Effector memory CD8-positive, alpha-beta T cell (primary cell): ENCODE measurements at regions not wholly inside any gene's neighbourhood (a gene's known extent, or its start where the extent isn't known, plus 50 kb on each side); places are given as distances from the start of the nearest gene placed in this dataset.

Experiments used
- ATAC-seq: fragments of 150-1000 bp; cut with Tn5 transposase; replicated peaks from 2 replicates; pipeline ENCODE4 v1.10.0; 2021; ENCODE audit warnings: mild to moderate bottlenecking, moderate library complexity
- DNase-seq, 3 experiments: peaks; one replicate each; pipeline ENCODE4 v3.0.0; 2021
- H3K27ac Mint-ChIP-seq, 2 donors: one replicate each; pipeline ENCODE4 v1.8.0; 2022; ENCODE audit warnings: mild to moderate bottlenecking in 2 of 2, mixed read lengths in 2 of 2, moderate library complexity in 2 of 2
- H3K27me3 Mint-ChIP-seq, 2 donors: one replicate each; pipeline ENCODE4 v1.8.0; 2022; ENCODE audit warnings: mixed read lengths in 2 of 2
- H3K36me3 Mint-ChIP-seq: one replicate; pipeline ENCODE4 v1.8.0; 2022; ENCODE audit warnings: mild to moderate bottlenecking, moderate library complexity, mixed read lengths; ENCODE audit not compliant: insufficient read depth
- H3K4me1 Mint-ChIP-seq, 2 donors: one replicate each; pipeline ENCODE4 v1.8.0; 2022; ENCODE audit warnings: low read depth in 2 of 2, mixed read lengths in 2 of 2
- H3K4me3 Mint-ChIP-seq, 2 donors: one replicate each; pipeline ENCODE4 v1.8.0; 2022; ENCODE audit warnings: mild to moderate bottlenecking in 2 of 2, mixed read lengths in 2 of 2, moderate library complexity in 2 of 2
- H3K9me3 Mint-ChIP-seq, 2 donors: one replicate each; pipeline ENCODE4 v1.8.0; 2022; ENCODE audit warnings: mixed read lengths in 2 of 2

- H3K4me3 Mint-ChIP-seq, result no peak overlapping the region
- DNase-seq, result no peak
- no peaks in the 10 kb centered on the region for H3K36me3 Mint-ChIP-seq
- H3K27me3 Mint-ChIP-seq, result no peaks in the 10 kb centered on the region
- no peak for ATAC-seq
- no peak overlapping the region for H3K27ac Mint-ChIP-seq
- H3K4me1 Mint-ChIP-seq, result no peaks in the 10 kb centered on the region
- peaks cover 9 to 16% of the 10 kb centered on the region in 2 donors for H3K9me3 Mint-ChIP-seq
These were observed 261.8 kb upstream of the MTNR1B start for GRCh38 chr11:92707665-92708064.

- H3K27ac Mint-ChIP-seq, result no peak overlapping the region
- no peaks in the 10 kb centered on the region for H3K4me1 Mint-ChIP-seq
- H3K36me3 Mint-ChIP-seq, result no peaks in the 10 kb centered on the region
- ATAC-seq (no peak), DNase-seq (no peak)
- no peaks in the 10 kb centered on the region for H3K27me3 Mint-ChIP-seq
- peaks cover 9 to 16% of the 10 kb centered on the region in 2 donors for H3K9me3 Mint-ChIP-seq
- no peak overlapping the region for H3K4me3 Mint-ChIP-seq
These were observed 260.1 kb upstream of the MTNR1B start for GRCh38 chr11:92709329-92709728.

GRCh38 chr11:92711926-92712325 is 257.5 kb upstream of the MTNR1B start:
- Mint-ChIP-seq H3K36me3 (no peaks in the 10 kb centered on the region), H3K27ac (no peak overlapping the region), H3K4me3 (no peak overlapping the region), H3K27me3 (no peaks in the 10 kb centered on the region), H3K9me3 (peaks cover 7 to 10% of the 10 kb centered on the region in 2 donors), H3K4me1 (no peaks in the 10 kb centered on the region)
- ATAC-seq (no peak), DNase-seq (no peak)

GRCh38 chr11:92714111-92714510 is 255.3 kb upstream of the MTNR1B start:
- H3K27ac Mint-ChIP-seq, result no peak overlapping the region
- peaks cover 7 to 8% of the 10 kb centered on the region in 2 donors for H3K9me3 Mint-ChIP-seq
- H3K4me1 Mint-ChIP-seq, result no peaks in the 10 kb centered on the region
- no peak overlapping the region for H3K4me3 Mint-ChIP-seq
- DNase-seq, result no peak
- H3K27me3 Mint-ChIP-seq, result no peaks in the 10 kb centered on the region
- H3K36me3 Mint-ChIP-seq, result no peaks in the 10 kb centered on the region
- no peak for ATAC-seq

GRCh38 chr11:92717240-92717639 is 252.2 kb upstream of the MTNR1B start:
- DNase-seq (no peak), ATAC-seq (no peak)
- no peaks in the 10 kb centered on the region for H3K27me3 Mint-ChIP-seq
- no peak overlapping the region for H3K27ac Mint-ChIP-seq
- peaks cover 4 to 7% of the 10 kb centered on the region in 2 donors for H3K9me3 Mint-ChIP-seq
- H3K4me1 Mint-ChIP-seq, result no peaks in the 10 kb centered on the region
- no peak overlapping the region for H3K4me3 Mint-ChIP-seq
- H3K36me3 Mint-ChIP-seq, result no peaks in the 10 kb centered on the region

GRCh38 chr11:92720385-92720784 is 249.1 kb upstream of the MTNR1B start:
- H3K36me3 Mint-ChIP-seq, result no peaks in the 10 kb centered on the region
- H3K4me1 Mint-ChIP-seq, result no peaks in the 10 kb centered on the region
- no peak overlapping the region for H3K27ac Mint-ChIP-seq
- no peak for DNase-seq
- H3K27me3 Mint-ChIP-seq, result no peaks in the 10 kb centered on the region
- H3K9me3 Mint-ChIP-seq, result peaks cover 4 to 6% of the 10 kb centered on the region in 2 donors
- no peak for ATAC-seq
- H3K4me3 Mint-ChIP-seq, result no peak overlapping the region

- H3K9me3 Mint-ChIP-seq, result no peaks in the 10 kb centered on the region
- no peaks in the 10 kb centered on the region for H3K27me3 Mint-ChIP-seq
- H3K36me3 Mint-ChIP-seq, result no peaks in the 10 kb centered on the region
- H3K4me3 Mint-ChIP-seq, result no peak overlapping the region
- no peak overlapping the region for H3K27ac Mint-ChIP-seq
- no peak for DNase-seq
- ATAC-seq, result no peak
- no peaks in the 10 kb centered on the region for H3K4me1 Mint-ChIP-seq
These were observed 244.1 kb upstream of the MTNR1B start for GRCh38 chr11:92725352-92725751.

GRCh38 chr11:92727123-92727522 is 242.3 kb upstream of the MTNR1B start:
- Mint-ChIP-seq H3K4me3 (no peak overlapping the region), H3K27ac (no peak overlapping the region), H3K27me3 (no peaks in the 10 kb centered on the region), H3K9me3 (no peaks in the 10 kb centered on the region), H3K4me1 (no peaks in the 10 kb centered on the region), H3K36me3 (no peaks in the 10 kb centered on the region)
- no peak for DNase-seq
- ATAC-seq, result no peak

- H3K36me3 Mint-ChIP-seq, result no peaks in the 10 kb centered on the region
- no peaks in the 10 kb centered on the region for H3K4me1 Mint-ChIP-seq
- no peak overlapping the region for H3K4me3 Mint-ChIP-seq
- H3K27ac Mint-ChIP-seq, result no peak overlapping the region
- DNase-seq (no peak), ATAC-seq (no peak)
- peaks cover 0 to 3% of the 10 kb centered on the region in 2 donors for H3K9me3 Mint-ChIP-seq
- no peaks in the 10 kb centered on the region for H3K27me3 Mint-ChIP-seq
These were observed 241.7 kb upstream of the MTNR1B start for GRCh38 chr11:92727769-92728168.

- no peaks in the 10 kb centered on the region for H3K4me1 Mint-ChIP-seq
- H3K27me3 Mint-ChIP-seq, result no peaks in the 10 kb centered on the region
- H3K9me3 Mint-ChIP-seq, result peaks cover 0 to 7% of the 10 kb centered on the region in 2 donors
- H3K27ac Mint-ChIP-seq, result no peak overlapping the region
- H3K36me3 Mint-ChIP-seq, result no peaks in the 10 kb centered on the region
- H3K4me3 Mint-ChIP-seq, result no peak overlapping the region
- DNase-seq (no peak), ATAC-seq (no peak)
These were observed 240.8 kb upstream of the MTNR1B start for GRCh38 chr11:92728628-92729027.

- Mint-ChIP-seq H3K4me3 (no peak overlapping the region), H3K27ac (no peak overlapping the region), H3K9me3 (peaks cover 0 to 7% of the 10 kb centered on the region in 2 donors), H3K4me1 (no peaks in the 10 kb centered on the region), H3K27me3 (no peaks in the 10 kb centered on the region), H3K36me3 (no peaks in the 10 kb centered on the region)
- no peak for DNase-seq
- no peak for ATAC-seq
These were observed 234.4 kb upstream of the MTNR1B start for GRCh38 chr11:92735039-92735438.

- Mint-ChIP-seq H3K9me3 (peaks cover 0 to 1% of the 10 kb centered on the region in 2 donors), H3K36me3 (no peaks in the 10 kb centered on the region), H3K27me3 (no peaks in the 10 kb centered on the region), H3K4me1 (no peaks in the 10 kb centered on the region), H3K27ac (no peak overlapping the region), H3K4me3 (no peak overlapping the region)
- ATAC-seq (no peak), DNase-seq (no peak)
These were observed 231.2 kb upstream of the MTNR1B start for GRCh38 chr11:92738276-92738675.

- Mint-ChIP-seq H3K9me3 (peaks cover 0 to 1% of the 10 kb centered on the region in 2 donors), H3K4me3 (no peak overlapping the region), H3K27me3 (no peaks in the 10 kb centered on the region), H3K27ac (no peak overlapping the region), H3K4me1 (no peaks in the 10 kb centered on the region), H3K36me3 (no peaks in the 10 kb centered on the region)
- DNase-seq (no peak), ATAC-seq (no peak)
These were observed 230.4 kb upstream of the MTNR1B start for GRCh38 chr11:92739041-92739440.

- H3K9me3 Mint-ChIP-seq, result peaks cover 0 to 1% of the 10 kb centered on the region in 2 donors
These were observed 230.0 kb upstream of the MTNR1B start for GRCh38 chr11:92739491-92739890.

GRCh38 chr11:92740276-92740675 is 229.2 kb upstream of the MTNR1B start:
- Mint-ChIP-seq H3K36me3 (no peaks in the 10 kb centered on the region), H3K4me1 (no peaks in the 10 kb centered on the region), H3K27me3 (no peaks in the 10 kb centered on the region), H3K4me3 (no peak overlapping the region), H3K27ac (no peak overlapping the region), H3K9me3 (peaks cover 0 to 1% of the 10 kb centered on the region in 2 donors)
- DNase-seq (no peak), ATAC-seq (no peak)

More at GRCh38 chr11:92739491-92739890, 230.0 kb upstream of the MTNR1B start:
- Mint-ChIP-seq H3K4me3 (no peak overlapping the region), H3K27me3 (no peaks in the 10 kb centered on the region), H3K27ac (no peak overlapping the region), H3K4me1 (no peaks in the 10 kb centered on the region), H3K36me3 (no peaks in the 10 kb centered on the region)
- DNase-seq, result no peak
- ATAC-seq, result no peak
